GM12865 (cell line): ENCODE measurements at regions not wholly inside any gene's neighbourhood (a gene's known extent, or its start where the extent isn't known, plus 50 kb on each side); places are given as distances from the start of the nearest gene placed in this dataset.
A peak's percentile ranks its signal among the peaks of the same experiment; 100 is the strongest.

Experiments
- DNase-seq: peaks from one replicate; pipeline ENCODE4 v3.0.0; 2010; ENCODE audit warnings: low read depth
- H3K4me3 ChIP-seq: 2 replicates; pipeline ENCODE4 v1.5.1; 2011; ENCODE audit warnings: mild to moderate bottlenecking, low read depth, low read length, control low read depth
- CTCF ChIP-seq: IDR thresholded peaks from 2 replicates; pipeline ENCODE4 v1.5.1; 2011; ENCODE audit warnings: low read length, control low read depth, low read depth, inconsistent platforms; ENCODE audit not compliant: insufficient read depth; ENCODE audit errors: missing control alignments

GRCh38 chr20:9981829-9982228 lies 53.0 kb upstream of the ANKEF1 start:
- no peak for DNase-seq
- TF ChIP-seq CTCF: no peak

GRCh38 chr20:9978397-9979004 lies 56.3 kb upstream of the ANKEF1 start:
- peak; percentile 79 for DNase-seq
- peak; percentile 71 for TF ChIP-seq CTCF
- no peak overlapping the region for H3K4me3 ChIP-seq

More at GRCh38 chr20:9981829-9982228, 53.0 kb upstream of the ANKEF1 start:
- H3K4me3 ChIP-seq: no peak overlapping the region

- no peak for TF ChIP-seq CTCF
Measured at GRCh38 chr20:9977629-9978028, 57.2 kb upstream of the ANKEF1 start.

GRCh38 chr20:9974324-9974723 lies 60.5 kb upstream of the ANKEF1 start:
- peak; percentile 5 for DNase-seq
- H3K4me3 ChIP-seq: no peak overlapping the region
- TF ChIP-seq CTCF: peak; percentile 17

More at GRCh38 chr20:9977629-9978028, 57.2 kb upstream of the ANKEF1 start:
- no peak for DNase-seq
- H3K4me3 ChIP-seq: no peak overlapping the region

GRCh38 chr20:9971746-9972145 lies 63.0 kb upstream of the ANKEF1 start:
- TF ChIP-seq CTCF: no peak
- DNase-seq: no peak
- H3K4me3 ChIP-seq: no peak overlapping the region

GRCh38 chr20:9969626-9970025 lies 65.2 kb upstream of the ANKEF1 start:
- TF ChIP-seq CTCF: no peak
- no peak overlapping the region for H3K4me3 ChIP-seq
- DNase-seq: no peak

- no peak for DNase-seq
- no peak overlapping the region for H3K4me3 ChIP-seq
- no peak for TF ChIP-seq CTCF
Measured at GRCh38 chr20:9968015-9968414, 66.8 kb upstream of the ANKEF1 start.
